OCI-LY3 (cell line): ENCODE measurements at regions not wholly inside any gene's neighbourhood (a gene's known extent, or its start where the extent isn't known, plus 50 kb on each side); places are given as distances from the start of the nearest gene placed in this dataset.

ENCODE experiments used
- H2AFZ ChIP-seq: fragments of 200-600, 300-600 bp; shearing (Covaris generic); 2 replicates; pipeline ENCODE4 v1.6.0; 2014; ENCODE audit warnings: antibody characterized with exemption, low read depth, low read length
- H3K27ac ChIP-seq: fragments of 200-600, 300-600 bp; sonication (generic); 2 replicates; pipeline ENCODE4 v1.5.1; 2014; ENCODE audit warnings: mild to moderate bottlenecking, low read length, moderate library complexity, mixed read lengths
- H3K27me3 ChIP-seq: fragments of 200-600, 300-600 bp; sonication (generic); 2 replicates; pipeline ENCODE4 v1.6.1; 2014; ENCODE audit warnings: low read depth, low read length, mixed read lengths
- H3K36me3 ChIP-seq: fragments of 200-600, 300-600 bp; sonication (generic); replicated peaks from 2 replicates; pipeline ENCODE3; 2014; ENCODE audit warnings: low read depth, low read length, mixed read lengths
- H3K4me1 ChIP-seq: fragments of 300-600, 200-600 bp; sonication (generic); 2 replicates; pipeline ENCODE4 v1.6.1; 2014; ENCODE audit warnings: low read length, mixed read lengths
- H3K4me2 ChIP-seq: fragments of 200-600, 300-600 bp; sonication (generic); 2 replicates; pipeline ENCODE4 v1.6.1; 2014; ENCODE audit warnings: low read length, mixed read lengths
- H3K4me3 ChIP-seq: fragments of 300-600, 200-600 bp; sonication (generic); 2 replicates; pipeline ENCODE4 v1.5.1; 2014; ENCODE audit warnings: antibody characterized with exemption, mild to moderate bottlenecking, low read length, moderate library complexity
- H3K79me2 ChIP-seq: fragments of 300-600, 200-600 bp; shearing (Covaris generic); 2 replicates; pipeline ENCODE4 v1.6.1; 2014; ENCODE audit warnings: mild to moderate bottlenecking, low read length, mixed read lengths
- H3K9ac ChIP-seq: fragments of 300-600, 200-600 bp; shearing (Covaris generic); 2 replicates; pipeline ENCODE4 v1.6.0; 2014; ENCODE audit warnings: mild to moderate bottlenecking, low read length, moderate library complexity
- H3K9me3 ChIP-seq: fragments of 200-600, 300-600 bp; shearing (Covaris generic); 2 replicates; pipeline ENCODE4 v1.6.1; 2014; ENCODE audit warnings: low read length, mixed read lengths; ENCODE audit not compliant: insufficient read depth
- H4K20me1 ChIP-seq: fragments of 200-600, 300-600 bp; sonication (generic); 2 replicates; pipeline ENCODE4 v1.6.1; 2016; ENCODE audit warnings: low read length, mixed read lengths; ENCODE audit not compliant: insufficient read depth
- EZH2phosphoT487 ChIP-seq: fragments of 200-600 bp; shearing (Covaris generic); IDR thresholded peaks from 2 replicates; pipeline ENCODE4 v1.6.1; 2018; ENCODE audit warnings: antibody characterized with exemption, mixed run types, low read depth
- TF ChIP-seq, protein P1 (sequence below): fragments of 200-600, 300-600 bp; sonication (generic); IDR thresholded peaks from 2 replicates; pipeline ENCODE4 v1.5.1; 2014; ENCODE audit warnings: antibody characterized with exemption, low read length, low read depth

DNA sequence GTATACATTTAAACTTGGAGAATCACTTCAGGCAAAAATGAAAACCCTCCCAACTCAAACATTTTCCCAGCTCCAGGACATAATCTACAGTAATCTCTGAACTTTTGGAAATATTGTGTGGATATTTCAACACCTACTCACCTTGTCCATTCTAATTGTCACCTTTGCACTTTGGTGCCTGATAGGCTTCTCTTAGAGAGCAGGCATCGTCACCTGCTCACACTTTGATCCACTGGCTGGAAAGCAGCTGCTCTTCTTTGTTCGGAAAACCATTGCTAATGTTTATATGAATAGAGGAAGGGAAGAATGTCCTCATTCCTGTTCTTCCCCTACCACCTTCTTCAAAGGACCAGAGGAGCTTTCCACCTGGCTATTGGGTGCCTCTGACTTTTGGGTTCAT, 411.2 kb downstream of the FGF9 start:
- Histone ChIP-seq H3K27me3 (no peaks in the 10 kb centered on the region), H3K4me2 (no peak overlapping the region), H3K4me1 (no peaks in the 10 kb centered on the region)

DNA sequence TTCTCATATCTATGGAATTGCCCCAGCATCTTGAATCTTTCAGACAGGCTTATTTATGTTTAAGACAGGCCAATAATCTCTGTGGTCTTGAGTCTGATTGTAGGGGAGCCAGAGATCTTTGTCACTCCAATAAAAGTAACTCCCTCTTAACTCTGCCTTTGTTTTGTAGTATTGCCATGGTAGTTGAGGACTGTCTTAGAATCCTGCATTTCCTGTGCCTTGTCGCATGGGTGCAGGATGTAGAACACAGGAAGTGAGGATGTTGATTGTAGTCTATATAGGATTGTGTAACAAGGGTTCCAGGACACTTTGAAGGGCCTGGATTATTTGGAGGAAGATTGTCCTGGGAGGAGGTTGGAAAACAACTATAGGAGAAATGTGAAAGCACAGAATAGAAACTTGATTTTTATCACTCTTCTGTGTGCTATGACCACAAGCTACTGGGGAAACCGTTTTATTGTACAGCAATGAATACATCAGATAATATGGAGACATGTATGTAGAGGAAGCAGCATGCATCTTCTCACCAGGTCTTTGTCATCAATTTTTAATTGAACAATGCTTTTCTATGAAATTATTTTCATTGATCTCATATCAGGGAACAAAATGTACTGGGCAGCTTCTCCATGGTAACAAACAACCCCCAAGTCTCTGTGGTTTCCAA, 411.7 kb downstream of the FGF9 start:
- Histone ChIP-seq H3K9ac (no peak overlapping the region), H4K20me1 (no peaks in the 10 kb centered on the region), H3K4me3 (no peak overlapping the region), H3K27ac (no peak overlapping the region), H2AFZ (no peak overlapping the region), H3K79me2 (no peaks in the 10 kb centered on the region), H3K4me1 (no peaks in the 10 kb centered on the region), H3K36me3 (no peaks in the 10 kb centered on the region), H3K4me2 (no peak overlapping the region), H3K9me3 (no peaks in the 10 kb centered on the region), H3K27me3 (no peaks in the 10 kb centered on the region)
- TF ChIP-seq, protein P1, sequence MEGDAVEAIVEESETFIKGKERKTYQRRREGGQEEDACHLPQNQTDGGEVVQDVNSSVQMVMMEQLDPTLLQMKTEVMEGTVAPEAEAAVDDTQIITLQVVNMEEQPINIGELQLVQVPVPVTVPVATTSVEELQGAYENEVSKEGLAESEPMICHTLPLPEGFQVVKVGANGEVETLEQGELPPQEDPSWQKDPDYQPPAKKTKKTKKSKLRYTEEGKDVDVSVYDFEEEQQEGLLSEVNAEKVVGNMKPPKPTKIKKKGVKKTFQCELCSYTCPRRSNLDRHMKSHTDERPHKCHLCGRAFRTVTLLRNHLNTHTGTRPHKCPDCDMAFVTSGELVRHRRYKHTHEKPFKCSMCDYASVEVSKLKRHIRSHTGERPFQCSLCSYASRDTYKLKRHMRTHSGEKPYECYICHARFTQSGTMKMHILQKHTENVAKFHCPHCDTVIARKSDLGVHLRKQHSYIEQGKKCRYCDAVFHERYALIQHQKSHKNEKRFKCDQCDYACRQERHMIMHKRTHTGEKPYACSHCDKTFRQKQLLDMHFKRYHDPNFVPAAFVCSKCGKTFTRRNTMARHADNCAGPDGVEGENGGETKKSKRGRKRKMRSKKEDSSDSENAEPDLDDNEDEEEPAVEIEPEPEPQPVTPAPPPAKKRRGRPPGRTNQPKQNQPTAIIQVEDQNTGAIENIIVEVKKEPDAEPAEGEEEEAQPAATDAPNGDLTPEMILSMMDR: no peak
- no peak for TF ChIP-seq EZH2phosphoT487

More for the DNA sequence above, 411.2 kb downstream of the FGF9 start:
- Histone ChIP-seq H3K36me3 (no peaks in the 10 kb centered on the region), H3K4me3 (no peak overlapping the region), H3K27ac (no peak overlapping the region), H3K9ac (no peak overlapping the region), H3K79me2 (no peaks in the 10 kb centered on the region), H4K20me1 (no peaks in the 10 kb centered on the region), H3K9me3 (no peaks in the 10 kb centered on the region), H2AFZ (no peak overlapping the region)
- TF ChIP-seq, protein P1: no peak
- TF ChIP-seq EZH2phosphoT487: no peak

DNA sequence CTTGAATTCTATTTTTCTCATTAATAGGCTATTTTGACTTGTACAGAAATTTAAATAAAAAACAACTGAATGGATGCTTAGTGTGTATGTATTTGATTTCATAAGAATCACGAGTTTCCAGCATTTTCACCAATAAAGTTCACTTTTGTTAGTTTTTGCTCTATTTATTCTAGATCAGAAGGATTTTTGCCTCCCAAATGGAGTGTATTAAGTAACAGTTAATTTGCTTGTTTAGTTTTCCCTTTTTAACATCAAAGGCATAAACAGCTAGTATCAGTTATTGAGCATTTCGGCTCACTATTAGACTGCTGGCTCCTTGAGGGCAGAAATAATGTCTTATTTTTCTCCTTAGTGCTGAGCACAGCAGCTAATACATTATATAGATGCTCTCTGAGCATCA, 414.1 kb downstream of the FGF9 start:
- no peak overlapping the region for H3K4me3 ChIP-seq
- H3K27me3 ChIP-seq: no peaks in the 10 kb centered on the region
- H3K36me3 ChIP-seq: no peaks in the 10 kb centered on the region
- no peak for TF ChIP-seq EZH2phosphoT487
- TF ChIP-seq, protein P1: no peak
- H4K20me1 ChIP-seq: no peaks in the 10 kb centered on the region
- no peak overlapping the region for H3K4me2 ChIP-seq
- H3K4me1 ChIP-seq: no peaks in the 10 kb centered on the region
- H2AFZ ChIP-seq: no peak overlapping the region
- H3K79me2 ChIP-seq: no peaks in the 10 kb centered on the region
- no peaks in the 10 kb centered on the region for H3K9me3 ChIP-seq
- H3K9ac ChIP-seq: no peak overlapping the region
- no peak overlapping the region for H3K27ac ChIP-seq

DNA sequence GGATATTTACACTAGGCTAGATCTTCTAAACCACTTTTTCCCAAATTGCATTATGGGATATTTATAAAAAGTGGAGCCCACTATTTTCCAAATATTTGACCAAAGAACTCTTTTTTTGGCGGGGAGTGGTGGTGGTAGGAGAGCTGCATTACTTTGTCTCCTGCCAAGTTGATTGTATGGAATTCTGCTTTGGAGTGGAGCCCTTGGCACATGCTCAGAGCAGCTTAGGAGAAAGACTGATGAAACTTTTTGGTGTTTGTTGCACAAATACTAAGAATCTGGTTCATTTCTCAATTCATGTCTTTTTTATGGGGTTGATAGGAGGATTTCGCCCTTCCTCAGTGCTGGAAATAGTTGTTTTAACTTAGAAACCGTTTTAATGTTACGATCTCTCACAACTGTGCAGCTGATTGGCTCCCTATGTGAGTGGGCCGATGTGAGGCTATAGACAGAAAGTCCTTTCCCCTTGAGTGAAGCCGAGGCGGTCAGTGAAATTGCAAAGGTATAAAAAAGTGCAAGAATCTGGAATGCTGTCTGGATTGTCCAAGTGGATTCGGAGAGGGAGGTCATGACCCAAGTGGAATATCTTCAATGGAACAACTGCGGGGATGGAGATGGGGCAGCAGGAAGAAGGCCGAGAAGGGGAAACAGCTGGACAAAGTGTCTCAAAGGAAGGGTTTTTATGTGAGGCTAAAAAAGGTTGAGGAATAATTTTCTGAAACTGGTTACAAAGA, 415.9 kb downstream of the FGF9 start:
- TF ChIP-seq EZH2phosphoT487: no peak
- TF ChIP-seq, protein P1: no peak
- Histone ChIP-seq H3K27me3 (no peaks in the 10 kb centered on the region), H3K4me3 (no peak overlapping the region), H3K9ac (no peak overlapping the region), H4K20me1 (no peaks in the 10 kb centered on the region), H3K79me2 (no peaks in the 10 kb centered on the region), H3K36me3 (no peaks in the 10 kb centered on the region), H3K9me3 (no peaks in the 10 kb centered on the region), H3K27ac (no peak overlapping the region), H2AFZ (no peak overlapping the region), H3K4me2 (no peak overlapping the region), H3K4me1 (no peaks in the 10 kb centered on the region)
